ENCODE measurements at regions not wholly inside any gene's neighbourhood (a gene's known extent, or its start where the extent isn't known, plus 50 kb on each side); places are given as distances from the start of the nearest gene placed in this dataset.

- Histone ChIP-seq H3K9ac (ENCODE audit: low read depth in 1 of 3, low read length in 3 of 3) (no peak overlapping the region), H3K27me3 (ENCODE audit: control insufficient read depth in 3 of 3, insufficient read depth in 3 of 3, low read length in 3 of 3) (no peaks in the 10 kb centered on the region), H3K36me3 (ENCODE audit: control insufficient read depth in 3 of 3, insufficient read depth in 3 of 3, low read length in 3 of 3) (no peaks in the 10 kb centered on the region), H3K4me3 (ENCODE audit: low read length in 3 of 3) (no peak overlapping the region), H3K4me1 (ENCODE audit: control insufficient read depth in 3 of 3, insufficient read depth in 3 of 3, low read length in 3 of 3) (no peaks in the 10 kb centered on the region), H3K27ac (ENCODE audit: low read depth, low read length) (no peak overlapping the region), H3K9me3 (ENCODE audit: control insufficient read depth in 3 of 3, low read length in 3 of 3) (no peaks in the 10 kb centered on the region)
These were observed 1810.7 kb upstream of the CDH6 start for GRCh38 chr5:29382780-29383179.

GRCh38 chr5:29380029-29380428 is 1813.5 kb upstream of the CDH6 start:
- Histone ChIP-seq H3K36me3 (ENCODE audit: control insufficient read depth in 3 of 3, insufficient read depth in 3 of 3, low read length in 3 of 3) (no peaks in the 10 kb centered on the region), H3K27me3 (ENCODE audit: control insufficient read depth in 3 of 3, insufficient read depth in 3 of 3, low read length in 3 of 3) (no peaks in the 10 kb centered on the region), H3K4me3 (ENCODE audit: low read length in 3 of 3) (no peak overlapping the region), H3K4me1 (ENCODE audit: control insufficient read depth in 3 of 3, insufficient read depth in 3 of 3, low read length in 3 of 3) (no peaks in the 10 kb centered on the region), H3K9ac (ENCODE audit: low read depth in 1 of 3, low read length in 3 of 3) (no peak overlapping the region), H3K27ac (ENCODE audit: low read depth, low read length) (no peak overlapping the region), H3K9me3 (ENCODE audit: control insufficient read depth in 3 of 3, low read length in 3 of 3) (no peaks in the 10 kb centered on the region)

GRCh38 chr5:29379619-29380018 is 1813.9 kb upstream of the CDH6 start:
- no peak overlapping the region for H3K27ac ChIP-seq (ENCODE audit: low read depth, low read length)
- H3K9ac ChIP-seq (ENCODE audit: low read depth in 1 of 3, low read length in 3 of 3): no peak overlapping the region
- H3K4me1 ChIP-seq (ENCODE audit: control insufficient read depth in 3 of 3, insufficient read depth in 3 of 3, low read length in 3 of 3): no peaks in the 10 kb centered on the region
- H3K9me3 ChIP-seq (ENCODE audit: control insufficient read depth in 3 of 3, low read length in 3 of 3): no peaks in the 10 kb centered on the region
- H3K4me3 ChIP-seq (ENCODE audit: low read length in 3 of 3): no peak overlapping the region
- no peaks in the 10 kb centered on the region for H3K36me3 ChIP-seq (ENCODE audit: control insufficient read depth in 3 of 3, insufficient read depth in 3 of 3, low read length in 3 of 3)
- H3K27me3 ChIP-seq (ENCODE audit: control insufficient read depth in 3 of 3, insufficient read depth in 3 of 3, low read length in 3 of 3): no peaks in the 10 kb centered on the region

GRCh38 chr5:29378104-29378503 is 1815.4 kb upstream of the CDH6 start:
- no peaks in the 10 kb centered on the region for H3K27me3 ChIP-seq (ENCODE audit: control insufficient read depth in 3 of 3, insufficient read depth in 3 of 3, low read length in 3 of 3)
- no peak overlapping the region for H3K4me3 ChIP-seq (ENCODE audit: low read length in 3 of 3)
- H3K36me3 ChIP-seq (ENCODE audit: control insufficient read depth in 3 of 3, insufficient read depth in 3 of 3, low read length in 3 of 3): no peaks in the 10 kb centered on the region
- H3K9me3 ChIP-seq (ENCODE audit: control insufficient read depth in 3 of 3, low read length in 3 of 3): no peaks in the 10 kb centered on the region
- no peak overlapping the region for H3K27ac ChIP-seq (ENCODE audit: low read depth, low read length)
- H3K4me1 ChIP-seq (ENCODE audit: control insufficient read depth in 3 of 3, insufficient read depth in 3 of 3, low read length in 3 of 3): no peaks in the 10 kb centered on the region
- H3K9ac ChIP-seq (ENCODE audit: low read depth in 1 of 3, low read length in 3 of 3): no peak overlapping the region

GRCh38 chr5:29370248-29370647 is 1823.2 kb upstream of the CDH6 start:
- H3K9me3 ChIP-seq (ENCODE audit: control insufficient read depth in 3 of 3, low read length in 3 of 3): no peaks in the 10 kb centered on the region
- H3K36me3 ChIP-seq (ENCODE audit: control insufficient read depth in 3 of 3, insufficient read depth in 3 of 3, low read length in 3 of 3): no peaks in the 10 kb centered on the region
- no peaks in the 10 kb centered on the region for H3K27me3 ChIP-seq (ENCODE audit: control insufficient read depth in 3 of 3, insufficient read depth in 3 of 3, low read length in 3 of 3)
- H3K27ac ChIP-seq (ENCODE audit: low read depth, low read length): no peak overlapping the region
- no peaks in the 10 kb centered on the region for H3K4me1 ChIP-seq (ENCODE audit: control insufficient read depth in 3 of 3, insufficient read depth in 3 of 3, low read length in 3 of 3)
- no peak overlapping the region for H3K9ac ChIP-seq (ENCODE audit: low read depth in 1 of 3, low read length in 3 of 3)
- no peak overlapping the region for H3K4me3 ChIP-seq (ENCODE audit: low read length in 3 of 3)

- Histone ChIP-seq H3K9me3 (ENCODE audit: control insufficient read depth in 3 of 3, low read length in 3 of 3) (no peaks in the 10 kb centered on the region), H3K4me1 (ENCODE audit: control insufficient read depth in 3 of 3, insufficient read depth in 3 of 3, low read length in 3 of 3) (no peaks in the 10 kb centered on the region), H3K4me3 (ENCODE audit: low read length in 3 of 3) (no peak overlapping the region), H3K36me3 (ENCODE audit: control insufficient read depth in 3 of 3, insufficient read depth in 3 of 3, low read length in 3 of 3) (no peaks in the 10 kb centered on the region), H3K9ac (ENCODE audit: low read depth in 1 of 3, low read length in 3 of 3) (no peak overlapping the region), H3K27ac (ENCODE audit: low read depth, low read length) (no peak overlapping the region), H3K27me3 (ENCODE audit: control insufficient read depth in 3 of 3, insufficient read depth in 3 of 3, low read length in 3 of 3) (no peaks in the 10 kb centered on the region)
These were observed 1826.2 kb upstream of the CDH6 start for GRCh38 chr5:29367176-29367833.

GRCh38 chr5:29351170-29351569 is 1842.3 kb upstream of the CDH6 start:
- H3K27ac ChIP-seq (ENCODE audit: low read depth, low read length): no peak overlapping the region
- H3K27me3 ChIP-seq (ENCODE audit: control insufficient read depth in 3 of 3, insufficient read depth in 3 of 3, low read length in 3 of 3): no peaks in the 10 kb centered on the region
- no peak overlapping the region for H3K9ac ChIP-seq (ENCODE audit: low read depth in 1 of 3, low read length in 3 of 3)
- H3K4me3 ChIP-seq (ENCODE audit: low read length in 3 of 3): no peak overlapping the region
- H3K9me3 ChIP-seq (ENCODE audit: control insufficient read depth in 3 of 3, low read length in 3 of 3): no peaks in the 10 kb centered on the region
- H3K4me1 ChIP-seq (ENCODE audit: control insufficient read depth in 3 of 3, insufficient read depth in 3 of 3, low read length in 3 of 3): no peaks in the 10 kb centered on the region
- H3K36me3 ChIP-seq (ENCODE audit: control insufficient read depth in 3 of 3, insufficient read depth in 3 of 3, low read length in 3 of 3): no peaks in the 10 kb centered on the region

GRCh38 chr5:29337030-29337429 is 1856.5 kb upstream of the CDH6 start:
- Histone ChIP-seq H3K27ac (ENCODE audit: low read depth, low read length) (no peak overlapping the region), H3K36me3 (ENCODE audit: control insufficient read depth in 3 of 3, insufficient read depth in 3 of 3, low read length in 3 of 3) (no peaks in the 10 kb centered on the region), H3K4me3 (ENCODE audit: low read length in 3 of 3) (no peak overlapping the region), H3K27me3 (ENCODE audit: control insufficient read depth in 3 of 3, insufficient read depth in 3 of 3, low read length in 3 of 3) (no peaks in the 10 kb centered on the region), H3K9ac (ENCODE audit: low read depth in 1 of 3, low read length in 3 of 3) (no peak overlapping the region), H3K9me3 (ENCODE audit: control insufficient read depth in 3 of 3, low read length in 3 of 3) (peaks cover 0 to 2% (median 0%) of the 10 kb centered on the region in 3 donors), H3K4me1 (ENCODE audit: control insufficient read depth in 3 of 3, insufficient read depth in 3 of 3, low read length in 3 of 3) (no peaks in the 10 kb centered on the region)

GRCh38 chr5:29321591-29321990 is 1871.9 kb upstream of the CDH6 start:
- Histone ChIP-seq H3K4me3 (ENCODE audit: low read length in 3 of 3) (no peak overlapping the region), H3K36me3 (ENCODE audit: control insufficient read depth in 3 of 3, insufficient read depth in 3 of 3, low read length in 3 of 3) (no peaks in the 10 kb centered on the region)

GRCh38 chr5:29309359-29309758 is 1884.1 kb upstream of the CDH6 start:
- no peaks in the 10 kb centered on the region for H3K27me3 ChIP-seq (ENCODE audit: control insufficient read depth in 3 of 3, insufficient read depth in 3 of 3, low read length in 3 of 3)
- H3K9me3 ChIP-seq (ENCODE audit: control insufficient read depth in 3 of 3, low read length in 3 of 3): no peaks in the 10 kb centered on the region
- no peak overlapping the region for H3K9ac ChIP-seq (ENCODE audit: low read depth in 1 of 3, low read length in 3 of 3)
- H3K36me3 ChIP-seq (ENCODE audit: control insufficient read depth in 3 of 3, insufficient read depth in 3 of 3, low read length in 3 of 3): no peaks in the 10 kb centered on the region
- no peak overlapping the region for H3K4me3 ChIP-seq (ENCODE audit: low read length in 3 of 3)
- no peaks in the 10 kb centered on the region for H3K4me1 ChIP-seq (ENCODE audit: control insufficient read depth in 3 of 3, insufficient read depth in 3 of 3, low read length in 3 of 3)
- H3K27ac ChIP-seq (ENCODE audit: low read depth, low read length): no peak overlapping the region

More at GRCh38 chr5:29321591-29321990, 1871.9 kb upstream of the CDH6 start:
- Histone ChIP-seq H3K4me1 (ENCODE audit: control insufficient read depth in 3 of 3, insufficient read depth in 3 of 3, low read length in 3 of 3) (no peaks in the 10 kb centered on the region), H3K9ac (ENCODE audit: low read depth in 1 of 3, low read length in 3 of 3) (no peak overlapping the region), H3K27me3 (ENCODE audit: control insufficient read depth in 3 of 3, insufficient read depth in 3 of 3, low read length in 3 of 3) (no peaks in the 10 kb centered on the region), H3K9me3 (ENCODE audit: control insufficient read depth in 3 of 3, low read length in 3 of 3) (no peaks in the 10 kb centered on the region), H3K27ac (ENCODE audit: low read depth, low read length) (no peak overlapping the region)

Measured in skeletal muscle tissue (tissue), 3 donors.